ENCODE measurements at regions not wholly inside any gene's neighbourhood (a gene's known extent, or its start where the extent isn't known, plus 50 kb on each side); places are given as distances from the start of the nearest gene placed in this dataset.

- DNase-seq (ENCODE audit: low read depth, low spot score) (no peak), FAIRE-seq (no peak)
- TF ChIP-seq CTCF (optimal IDR thresholded peaks at IDR 0.05 in 1 of 3, IDR thresholded peaks at IDR 0.05 in 1 of 3, conservative IDR thresholded peaks at IDR 0.05 in 1 of 3; ENCODE audit: extremely low read depth in 1 of 3, insufficient read depth in 2 of 3, low read length in 3 of 3): no peak
- no peak for TF ChIP-seq EZH2 (IDR thresholded peaks at IDR 0.05; ENCODE audit: low read length)
- Histone ChIP-seq H3K9me3 (ENCODE audit: control insufficient read depth, low read depth, low read length) (peaks cover 5% of the 10 kb centered on the region), H3K4me1 (ENCODE audit: control insufficient read depth, extremely low read depth, insufficient read depth, low read length) (no peaks in the 10 kb centered on the region), H3K27me3 (ENCODE audit: control insufficient read depth, extremely low read depth, insufficient read depth, low read length) (no peaks in the 10 kb centered on the region), H4K20me1 (ENCODE audit: control insufficient read depth, extremely low read depth, insufficient read depth, low read length) (no peaks in the 10 kb centered on the region), H3K9ac (ENCODE audit: control insufficient read depth, extremely low read depth, insufficient read depth, low read length) (no peak overlapping the region), H3K4me2 (ENCODE audit: control insufficient read depth, extremely low read depth, insufficient read depth, low read depth, low read length) (no peak overlapping the region), H3K27ac (ENCODE audit: control insufficient read depth, insufficient read depth, low read length) (no peak overlapping the region), H3K4me3 (ENCODE audit: control insufficient read depth in 2 of 3, extremely low read depth in 1 of 3, insufficient read depth in 2 of 3, low read depth in 1 of 3, low read length in 3 of 3) (no peak overlapping the region), H3K79me2 (ENCODE audit: control insufficient read depth, insufficient read depth, low read length) (no peaks in the 10 kb centered on the region), H3K36me3 (ENCODE audit: control insufficient read depth in 2 of 2, extremely low read depth in 1 of 2, insufficient read depth in 2 of 2, low read length in 2 of 2) (no peaks in the 10 kb centered on the region), H2AFZ (ENCODE audit: control insufficient read depth, low read length) (no peak overlapping the region), H3K9me1 (ENCODE audit: control insufficient read depth, extremely low read depth, insufficient read depth, low read length) (no peaks in the 10 kb centered on the region)
- dilution Hi-C loops (cut with MboI; ENCODE audit: extremely low pct_ligation_motif_present, low sequenced_read_pairs): no loop called here
Measured at GRCh38 chr14:92244805-92245204, 78.2 kb upstream of the SLC24A4 start.

GRCh38 chr14:92247341-92247740, 75.6 kb upstream of the SLC24A4 start:
- H4K20me1 ChIP-seq (ENCODE audit: control insufficient read depth, extremely low read depth, insufficient read depth, low read length): no peaks in the 10 kb centered on the region
- no peaks in the 10 kb centered on the region for H3K4me1 ChIP-seq (ENCODE audit: control insufficient read depth, extremely low read depth, insufficient read depth, low read length)
- H3K4me3 ChIP-seq (ENCODE audit: control insufficient read depth in 2 of 3, extremely low read depth in 1 of 3, insufficient read depth in 2 of 3, low read depth in 1 of 3, low read length in 3 of 3): no peak overlapping the region
- H3K4me2 ChIP-seq (ENCODE audit: control insufficient read depth, extremely low read depth, insufficient read depth, low read depth, low read length): no peak overlapping the region
- H3K9ac ChIP-seq (ENCODE audit: control insufficient read depth, extremely low read depth, insufficient read depth, low read length): no peak overlapping the region
- no peaks in the 10 kb centered on the region for H3K36me3 ChIP-seq (ENCODE audit: control insufficient read depth in 2 of 2, extremely low read depth in 1 of 2, insufficient read depth in 2 of 2, low read length in 2 of 2)
- FAIRE-seq (no peak), DNase-seq (ENCODE audit: low read depth, low spot score) (no peak)
- H3K27me3 ChIP-seq (ENCODE audit: control insufficient read depth, extremely low read depth, insufficient read depth, low read length): peaks cover 14% of the 10 kb centered on the region
- H3K79me2 ChIP-seq (ENCODE audit: control insufficient read depth, insufficient read depth, low read length): no peaks in the 10 kb centered on the region
- no peaks in the 10 kb centered on the region for H3K9me1 ChIP-seq (ENCODE audit: control insufficient read depth, extremely low read depth, insufficient read depth, low read length)
- TF ChIP-seq EZH2 (IDR thresholded peaks at IDR 0.05; ENCODE audit: low read length) (no peak), CTCF (optimal IDR thresholded peaks at IDR 0.05 in 1 of 3, IDR thresholded peaks at IDR 0.05 in 1 of 3, conservative IDR thresholded peaks at IDR 0.05 in 1 of 3; ENCODE audit: extremely low read depth in 1 of 3, insufficient read depth in 2 of 3, low read length in 3 of 3) (no peak)
- H3K27ac ChIP-seq (ENCODE audit: control insufficient read depth, insufficient read depth, low read length): no peak overlapping the region
- dilution Hi-C loops (cut with MboI; ENCODE audit: extremely low pct_ligation_motif_present, low sequenced_read_pairs): no loop called here
- peaks cover 5% of the 10 kb centered on the region for H3K9me3 ChIP-seq (ENCODE audit: control insufficient read depth, low read depth, low read length)
- no peak overlapping the region for H2AFZ ChIP-seq (ENCODE audit: control insufficient read depth, low read length)
